ENCODE measurements at regions not wholly inside any gene's neighbourhood (a gene's known extent, or its start where the extent isn't known, plus 50 kb on each side); places are given as distances from the start of the nearest gene placed in this dataset.
A peak's percentile ranks its signal among the peaks of the same experiment; 100 is the strongest.
"Not testable (repeated sequence)": the region's sequence is repeated elsewhere in the genome, so short reads cannot be mapped to it uniquely, and the experiment has no call there.

- Histone ChIP-seq H2AFZ (ENCODE audit: low read depth, low read length) (no peak overlapping the region), H2AK5ac (ENCODE audit: low read length, severe bottlenecking) (no peak overlapping the region), H3K18ac (ENCODE audit: low read depth in 1 of 2, low read length in 2 of 2) (no peak overlapping the region), H3K27ac (ENCODE audit: low read length, poor library complexity, severe bottlenecking) (peak overlapping the region; percentile 6), H3K4me1 (ENCODE audit: control insufficient read depth, insufficient read depth, low read depth, low read length) (no peaks in the 10 kb centered on the region), H3K23ac (ENCODE audit: low read length in 2 of 2) (no peak overlapping the region), H3K79me1 (replicated peaks; ENCODE audit: low read length, poor library complexity, severe bottlenecking) (no peaks in the 10 kb centered on the region), H3K14ac (ENCODE audit: low read length in 2 of 2) (no peak overlapping the region), H3K4me2 (ENCODE audit: low read length, poor library complexity, severe bottlenecking) (peak overlapping the region; percentile 18), H2BK15ac (ENCODE audit: low read depth, poor library complexity, severe bottlenecking) (no peak overlapping the region), H3K9ac (ENCODE audit: low read length) (peak overlapping the region; percentile 72), H4K91ac (ENCODE audit: low read length) (no peak overlapping the region), H3K36me3 (ENCODE audit: control insufficient read depth in 1 of 2, insufficient read depth in 2 of 2, low read depth in 1 of 2, low read length in 2 of 2) (no peaks in the 10 kb centered on the region), H3K9me3 (ENCODE audit: control insufficient read depth, low read length) (no peaks in the 10 kb centered on the region), H3K27me3 (ENCODE audit: control insufficient read depth in 1 of 2, insufficient read depth in 1 of 2, low read length in 2 of 2) (no peaks in the 10 kb centered on the region), H4K8ac (ENCODE audit: low read length) (no peak overlapping the region), H2BK120ac (ENCODE audit: low read depth, low read length) (no peak overlapping the region), H3K4ac (ENCODE audit: low read depth in 1 of 2, low read length in 2 of 2) (no peak overlapping the region), H2BK5ac (ENCODE audit: low read depth, low read length, poor library complexity, severe bottlenecking) (no peak overlapping the region), H2BK12ac (ENCODE audit: low read length in 2 of 2) (no peak overlapping the region), H3K4me3 (ENCODE audit: insufficient read depth in 1 of 2, low read depth in 1 of 2, low read length in 2 of 2) (peak overlapping the region in 1 of 2 experiments; percentile 28)
- WGBS, result 42% methylated on average over 6 of the region's 10 CpGs
- peak; percentile 74 for DNase-seq
These were observed 65.7 kb upstream of the MAP9 start for GRCh38 chr4:155442267-155443105.

GRCh38 chr4:155441475-155441874 lies 64.7 kb upstream of the MAP9 start:
- H3K79me1 ChIP-seq (replicated peaks; ENCODE audit: low read length, poor library complexity, severe bottlenecking), result no peaks in the 10 kb centered on the region
- H3K23ac ChIP-seq (ENCODE audit: low read length in 2 of 2), result no peak overlapping the region
- H3K14ac ChIP-seq (ENCODE audit: low read length in 2 of 2), result no peak overlapping the region
- 97% methylated on average over 1 of the region's 1 CpG for WGBS
- no peak overlapping the region for H3K27ac ChIP-seq (ENCODE audit: low read length, poor library complexity, severe bottlenecking)
- no peak overlapping the region for H3K4ac ChIP-seq (ENCODE audit: low read depth in 1 of 2, low read length in 2 of 2)
- H3K18ac ChIP-seq (ENCODE audit: low read depth in 1 of 2, low read length in 2 of 2), result no peak overlapping the region
- H3K4me1 ChIP-seq (ENCODE audit: control insufficient read depth, insufficient read depth, low read depth, low read length), result no peaks in the 10 kb centered on the region
- peak overlapping the region; percentile 72 for H3K9ac ChIP-seq (ENCODE audit: low read length)
- no peak for DNase-seq
- H4K91ac ChIP-seq (ENCODE audit: low read length), result no peak overlapping the region
- no peak overlapping the region for H2AK5ac ChIP-seq (ENCODE audit: low read length, severe bottlenecking)
- H2AFZ ChIP-seq (ENCODE audit: low read depth, low read length), result no peak overlapping the region
- H3K36me3 ChIP-seq (ENCODE audit: control insufficient read depth in 1 of 2, insufficient read depth in 2 of 2, low read depth in 1 of 2, low read length in 2 of 2), result no peaks in the 10 kb centered on the region
- no peak overlapping the region for H3K4me3 ChIP-seq (ENCODE audit: insufficient read depth in 1 of 2, low read depth in 1 of 2, low read length in 2 of 2)
- H4K8ac ChIP-seq (ENCODE audit: low read length), result peak overlapping the region; percentile 61
- no peaks in the 10 kb centered on the region for H3K27me3 ChIP-seq (ENCODE audit: control insufficient read depth in 1 of 2, insufficient read depth in 1 of 2, low read length in 2 of 2)
- H2BK5ac ChIP-seq (ENCODE audit: low read depth, low read length, poor library complexity, severe bottlenecking), result no peak overlapping the region
- H2BK15ac ChIP-seq (ENCODE audit: low read depth, poor library complexity, severe bottlenecking), result no peak overlapping the region
- no peaks in the 10 kb centered on the region for H3K9me3 ChIP-seq (ENCODE audit: control insufficient read depth, low read length)
- H3K4me2 ChIP-seq (ENCODE audit: low read length, poor library complexity, severe bottlenecking), result no peak overlapping the region
- no peak overlapping the region for H2BK120ac ChIP-seq (ENCODE audit: low read depth, low read length)
- H2BK12ac ChIP-seq (ENCODE audit: low read length in 2 of 2), result peak overlapping the region; percentile 29 to 63

GRCh38 chr4:155439760-155440159 lies 63.0 kb upstream of the MAP9 start:
- not testable (repeated sequence) for H3K14ac ChIP-seq (ENCODE audit: low read length in 2 of 2); H2AK5ac ChIP-seq (ENCODE audit: low read length, severe bottlenecking); H4K8ac ChIP-seq (ENCODE audit: low read length); DNase-seq; H3K27me3 ChIP-seq (ENCODE audit: control insufficient read depth in 1 of 2, insufficient read depth in 1 of 2, low read length in 2 of 2); H3K23ac ChIP-seq (ENCODE audit: low read length in 2 of 2); H3K27ac ChIP-seq (ENCODE audit: low read length, poor library complexity, severe bottlenecking); H3K4me2 ChIP-seq (ENCODE audit: low read length, poor library complexity, severe bottlenecking); H3K36me3 ChIP-seq (ENCODE audit: control insufficient read depth in 1 of 2, insufficient read depth in 2 of 2, low read depth in 1 of 2, low read length in 2 of 2); H2AFZ ChIP-seq (ENCODE audit: low read depth, low read length); H2BK5ac ChIP-seq (ENCODE audit: low read depth, low read length, poor library complexity, severe bottlenecking); H3K9me3 ChIP-seq (ENCODE audit: control insufficient read depth, low read length); H3K18ac ChIP-seq (ENCODE audit: low read depth in 1 of 2, low read length in 2 of 2); H2BK12ac ChIP-seq (ENCODE audit: low read length in 2 of 2); H3K4me3 ChIP-seq (ENCODE audit: insufficient read depth in 1 of 2, low read depth in 1 of 2, low read length in 2 of 2); H3K79me1 ChIP-seq (replicated peaks; ENCODE audit: low read length, poor library complexity, severe bottlenecking); H2BK15ac ChIP-seq (ENCODE audit: low read depth, poor library complexity, severe bottlenecking); H4K91ac ChIP-seq (ENCODE audit: low read length); H2BK120ac ChIP-seq (ENCODE audit: low read depth, low read length); H3K4me1 ChIP-seq (ENCODE audit: control insufficient read depth, insufficient read depth, low read depth, low read length); H3K4ac ChIP-seq (ENCODE audit: low read depth in 1 of 2, low read length in 2 of 2); H3K9ac ChIP-seq (ENCODE audit: low read length)
- over 99% methylated on average over 6 of the region's 6 CpGs for WGBS

GRCh38 chr4:155434904-155435303 lies 58.1 kb upstream of the MAP9 start:
- Histone ChIP-seq H2BK12ac (ENCODE audit: low read length in 2 of 2) (no peak overlapping the region), H3K9me3 (ENCODE audit: control insufficient read depth, low read length) (no peaks in the 10 kb centered on the region), H3K18ac (ENCODE audit: low read depth in 1 of 2, low read length in 2 of 2) (no peak overlapping the region), H3K27me3 (ENCODE audit: control insufficient read depth in 1 of 2, insufficient read depth in 1 of 2, low read length in 2 of 2) (no peaks in the 10 kb centered on the region), H2AFZ (ENCODE audit: low read depth, low read length) (no peak overlapping the region), H4K91ac (ENCODE audit: low read length) (no peak overlapping the region), H3K4me3 (ENCODE audit: insufficient read depth in 1 of 2, low read depth in 1 of 2, low read length in 2 of 2) (no peak overlapping the region), H2BK5ac (ENCODE audit: low read depth, low read length, poor library complexity, severe bottlenecking) (no peak overlapping the region), H2BK15ac (ENCODE audit: low read depth, poor library complexity, severe bottlenecking) (no peak overlapping the region), H3K9ac (ENCODE audit: low read length) (no peak overlapping the region), H3K4me2 (ENCODE audit: low read length, poor library complexity, severe bottlenecking) (no peak overlapping the region), H3K4me1 (ENCODE audit: control insufficient read depth, insufficient read depth, low read depth, low read length) (no peaks in the 10 kb centered on the region), H2BK120ac (ENCODE audit: low read depth, low read length) (no peak overlapping the region), H3K4ac (ENCODE audit: low read depth in 1 of 2, low read length in 2 of 2) (no peak overlapping the region), H3K23ac (ENCODE audit: low read length in 2 of 2) (no peak overlapping the region), H4K8ac (ENCODE audit: low read length) (no peak overlapping the region), H2AK5ac (ENCODE audit: low read length, severe bottlenecking) (no peak overlapping the region), H3K27ac (ENCODE audit: low read length, poor library complexity, severe bottlenecking) (no peak overlapping the region), H3K14ac (ENCODE audit: low read length in 2 of 2) (no peak overlapping the region), H3K79me1 (replicated peaks; ENCODE audit: low read length, poor library complexity, severe bottlenecking) (no peaks in the 10 kb centered on the region), H3K36me3 (ENCODE audit: control insufficient read depth in 1 of 2, insufficient read depth in 2 of 2, low read depth in 1 of 2, low read length in 2 of 2) (no peaks in the 10 kb centered on the region)
- 94% methylated on average over 1 of the region's 3 CpGs for WGBS
- no peak for DNase-seq

Data from mesenchymal stem cell (in vitro differentiated cells and primary cell).